Chondrocyte (in vitro differentiated cells): ENCODE measurements at regions not wholly inside any gene's neighbourhood (a gene's known extent, or its start where the extent isn't known, plus 50 kb on each side); places are given as distances from the start of the nearest gene placed in this dataset.

Experiments used
- DNase-seq: peaks from one replicate; pipeline ENCODE4 v3.0.0; 2021; ENCODE audit warnings: mixed read lengths, low spot score
- H3K27ac Mint-ChIP-seq: one replicate; pipeline ENCODE4 v1.8.0; 2021; ENCODE audit warnings: mild to moderate bottlenecking, moderate library complexity, mixed read lengths; ENCODE audit not compliant: unreplicated experiment
- H3K27me3 Mint-ChIP-seq: 2 replicates; pipeline ENCODE4 v1.8.0; 2021; ENCODE audit warnings: low read depth, mixed read lengths
- H3K36me3 Mint-ChIP-seq: 2 replicates; pipeline ENCODE4 v1.8.0; 2021; ENCODE audit warnings: low read depth, mixed read lengths
- H3K4me1 Mint-ChIP-seq: 2 replicates; pipeline ENCODE4 v1.8.0; 2021; ENCODE audit warnings: low read depth, mild to moderate bottlenecking, mixed read lengths
- H3K4me3 Mint-ChIP-seq: one replicate; pipeline ENCODE4 v1.8.0; 2021; ENCODE audit warnings: mild to moderate bottlenecking, moderate library complexity, mixed read lengths; ENCODE audit not compliant: unreplicated experiment
- H3K9me3 Mint-ChIP-seq: 2 replicates; pipeline ENCODE4 v1.8.0; 2021; ENCODE audit warnings: low read depth, mixed read lengths
- CTCF ChIP-seq: fragments of 200-600 bp; sonication (generic); IDR thresholded peaks from 2 replicates; pipeline ENCODE4 v1.5.0; 2021; ENCODE audit warnings: antibody characterized with exemption, mild to moderate bottlenecking, moderate library complexity

- no peak for TF ChIP-seq CTCF
- peaks cover 15% of the 10 kb centered on the region for H3K9me3 Mint-ChIP-seq
- no peaks in the 10 kb centered on the region for H3K4me1 Mint-ChIP-seq
- no peak overlapping the region for H3K4me3 Mint-ChIP-seq
- no peak overlapping the region for H3K27ac Mint-ChIP-seq
- peaks cover 2% of the 10 kb centered on the region for H3K36me3 Mint-ChIP-seq
- H3K27me3 Mint-ChIP-seq: peaks cover 2% of the 10 kb centered on the region
- no peak for DNase-seq
These were observed 789.2 kb upstream of the RGS18 start for GRCh38 chr1:191368891-191369654.

GRCh38 chr1:191371626-191372025 lies 786.6 kb upstream of the RGS18 start:
- peaks cover 31% of the 10 kb centered on the region for H3K9me3 Mint-ChIP-seq
- H3K27me3 Mint-ChIP-seq: peaks cover 2% of the 10 kb centered on the region
- DNase-seq: no peak
- H3K27ac Mint-ChIP-seq: no peak overlapping the region
- no peak for TF ChIP-seq CTCF
- H3K36me3 Mint-ChIP-seq: peaks cover 2% of the 10 kb centered on the region
- no peaks in the 10 kb centered on the region for H3K4me1 Mint-ChIP-seq
- H3K4me3 Mint-ChIP-seq: no peak overlapping the region

- no peaks in the 10 kb centered on the region for H3K27me3 Mint-ChIP-seq
- H3K4me1 Mint-ChIP-seq: no peaks in the 10 kb centered on the region
- no peak overlapping the region for H3K4me3 Mint-ChIP-seq
- no peak for TF ChIP-seq CTCF
- H3K9me3 Mint-ChIP-seq: peaks cover 30% of the 10 kb centered on the region
- DNase-seq: no peak
- H3K36me3 Mint-ChIP-seq: peaks cover 6% of the 10 kb centered on the region
- H3K27ac Mint-ChIP-seq: no peak overlapping the region
These were observed 770.0 kb upstream of the RGS18 start for GRCh38 chr1:191388283-191388682.

GRCh38 chr1:191396622-191397021 lies 761.6 kb upstream of the RGS18 start:
- Mint-ChIP-seq H3K4me3 (no peak overlapping the region), H3K27me3 (no peaks in the 10 kb centered on the region), H3K27ac (no peak overlapping the region), H3K9me3 (peaks cover 9% of the 10 kb centered on the region), H3K4me1 (no peaks in the 10 kb centered on the region), H3K36me3 (no peaks in the 10 kb centered on the region)
- TF ChIP-seq CTCF: no peak
- DNase-seq: no peak

- TF ChIP-seq CTCF: no peak
- Mint-ChIP-seq H3K27me3 (peaks cover 2% of the 10 kb centered on the region), H3K9me3 (peaks cover 9% of the 10 kb centered on the region), H3K4me1 (no peaks in the 10 kb centered on the region), H3K4me3 (no peak overlapping the region), H3K36me3 (no peaks in the 10 kb centered on the region), H3K27ac (no peak overlapping the region)
- no peak for DNase-seq
These were observed 759.7 kb upstream of the RGS18 start for GRCh38 chr1:191398551-191398950.
